HuH-7 (cell line): ENCODE measurements at regions not wholly inside any gene's neighbourhood (a gene's known extent, or its start where the extent isn't known, plus 50 kb on each side); places are given as distances from the start of the nearest gene placed in this dataset.
"Not testable (repeated sequence)": the region's sequence is repeated elsewhere in the genome, so short reads cannot be mapped to it uniquely, and the experiment has no call there.

Experiments used
- DNase-seq: peaks from one replicate; pipeline ENCODE4 v3.0.0; 2011; ENCODE audit warnings: low spot score

DNA sequence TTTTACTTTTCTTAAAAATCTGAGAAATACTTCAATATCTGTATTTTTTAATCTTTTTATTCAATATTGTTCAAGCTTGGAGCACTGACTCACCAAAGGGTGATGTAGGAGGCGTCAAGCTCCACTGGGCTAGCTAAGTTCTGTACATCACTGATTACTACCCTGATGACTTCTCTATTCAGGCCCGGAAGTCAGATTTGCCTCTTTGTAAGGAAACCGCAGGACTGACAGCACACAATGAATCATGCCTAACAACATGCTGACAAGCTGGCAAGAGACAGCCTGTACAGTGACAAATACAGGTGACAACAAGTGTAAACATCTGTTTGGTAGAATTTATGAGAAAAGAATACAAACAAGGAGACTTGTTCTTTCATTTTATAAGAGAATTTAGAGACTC is 627.9 kb upstream of the RORB start:
- no peak for DNase-seq

DNA sequence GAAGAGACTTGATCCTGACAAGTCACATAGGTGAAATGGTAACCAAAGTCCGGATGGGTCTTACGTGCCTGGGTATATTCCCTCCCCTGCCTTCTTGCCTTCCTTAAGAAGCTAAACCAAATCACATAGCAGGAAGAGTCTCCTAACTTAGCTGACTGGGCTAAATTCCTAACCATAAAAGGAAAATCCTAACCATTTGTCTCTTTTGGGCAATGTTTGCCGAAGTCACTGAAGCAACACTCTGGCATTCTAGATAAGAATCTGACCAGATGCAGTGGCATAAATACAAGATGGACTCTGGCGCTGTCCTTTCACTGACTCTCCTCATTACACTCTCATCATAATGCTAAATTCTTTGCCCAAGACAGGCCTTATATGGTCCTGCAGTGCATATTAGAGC is 625.5 kb upstream of the RORB start:
- DNase-seq, result no peak

DNA sequence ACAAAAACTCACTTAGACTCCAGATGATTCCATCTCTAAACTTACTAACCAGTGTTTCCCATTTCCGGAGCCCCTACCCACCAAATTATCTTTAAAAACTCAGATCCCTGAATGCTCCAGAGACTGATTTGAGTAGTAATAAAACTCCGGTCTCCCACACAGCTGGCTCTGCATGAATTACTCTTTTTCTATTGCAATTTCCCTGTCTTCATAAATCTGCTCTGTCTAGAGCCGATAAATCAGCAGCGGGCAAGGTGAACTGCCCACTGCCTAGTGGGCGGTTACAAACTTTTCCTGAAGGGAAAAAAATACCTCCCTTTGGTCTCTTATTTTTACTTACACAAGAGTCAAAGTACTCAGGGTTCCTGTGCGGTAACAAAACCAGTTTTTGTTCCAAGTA is 624.4 kb upstream of the RORB start:
- no peak for DNase-seq

DNA sequence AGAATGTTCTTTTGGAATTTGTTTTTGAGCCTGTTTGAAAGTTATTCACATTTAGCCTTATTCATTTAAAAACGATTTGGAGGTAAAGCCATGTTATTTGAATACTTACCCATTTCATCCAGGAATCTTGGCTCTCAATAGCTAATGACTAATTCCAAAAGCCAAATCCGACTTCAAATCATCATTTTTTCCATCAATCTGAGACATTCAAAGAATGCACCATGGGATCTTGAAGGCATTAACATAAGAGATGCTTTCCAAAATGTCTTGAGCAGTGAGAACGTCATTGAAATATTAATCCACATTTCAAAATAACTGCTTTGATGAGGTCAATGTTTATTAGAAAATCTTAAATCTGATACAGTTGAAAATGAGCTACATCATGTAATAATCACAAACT is 617.0 kb upstream of the RORB start:
- no peak for DNase-seq

DNA sequence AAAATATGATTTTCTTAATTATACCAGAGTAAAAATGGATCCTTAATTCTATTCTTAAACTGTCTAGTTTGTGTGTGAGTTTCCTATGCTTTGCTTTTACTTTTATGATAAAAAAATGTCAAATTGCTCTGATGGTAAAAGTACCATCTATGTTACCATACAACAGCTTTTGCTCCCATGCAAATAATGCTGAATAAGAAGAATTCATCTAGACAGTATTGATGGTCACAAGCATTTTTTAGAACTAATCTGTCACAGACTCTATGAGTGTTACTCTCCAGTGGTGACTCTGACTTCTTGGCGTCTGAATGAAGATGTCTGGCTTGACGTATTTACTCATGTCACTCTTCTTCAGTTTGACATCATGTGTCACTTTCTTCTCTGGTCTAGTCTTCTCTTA is 608.1 kb upstream of the RORB start:
- no peak for DNase-seq

DNA sequence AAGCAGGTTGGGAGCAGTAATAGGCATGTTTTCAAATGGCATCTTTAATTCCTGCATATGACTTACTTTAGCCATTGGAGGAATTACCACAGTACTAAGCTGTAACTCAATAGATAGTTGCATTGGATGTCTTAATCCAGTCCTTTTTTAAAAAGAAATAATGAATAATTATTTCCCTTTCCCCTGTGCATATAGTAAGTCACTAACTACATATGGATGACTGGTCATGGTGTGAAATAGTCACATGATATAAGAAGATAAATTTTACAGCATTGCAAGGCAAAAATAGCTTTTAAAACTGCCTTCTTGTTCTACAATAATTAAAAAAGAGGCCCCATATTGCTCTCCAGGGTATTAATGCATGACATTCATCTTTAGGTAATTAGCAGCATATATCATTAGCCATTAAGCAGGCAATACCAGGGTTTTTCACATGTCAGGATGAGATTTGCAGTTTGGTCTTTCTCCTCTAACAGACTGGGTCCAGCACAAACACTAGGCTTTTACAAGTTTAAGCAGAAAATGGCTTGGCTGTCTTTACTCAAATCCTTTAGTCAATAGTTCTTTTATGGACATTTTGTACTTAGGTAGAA is 606.4 kb upstream of the RORB start:
- no peak for DNase-seq

DNA sequence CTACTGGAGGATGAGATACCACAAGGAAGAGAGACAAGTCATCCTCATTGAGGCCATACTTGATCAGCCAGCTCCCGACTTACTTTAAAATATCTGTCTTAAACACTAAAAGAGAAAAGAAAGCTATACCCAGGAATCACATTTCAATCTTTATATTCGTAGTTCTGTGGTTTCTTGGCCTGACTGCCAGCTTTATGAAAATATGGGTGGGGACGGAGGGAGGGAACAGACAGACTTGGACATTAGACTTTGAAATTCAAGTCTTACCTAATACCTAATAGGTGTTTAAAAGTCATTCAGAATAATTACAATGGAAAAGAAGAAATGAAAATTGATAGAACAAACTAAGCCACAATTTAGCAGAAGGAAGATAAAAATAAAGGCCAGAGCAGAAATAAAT is 604.8 kb upstream of the RORB start:
- DNase-seq, result no peak

DNA sequence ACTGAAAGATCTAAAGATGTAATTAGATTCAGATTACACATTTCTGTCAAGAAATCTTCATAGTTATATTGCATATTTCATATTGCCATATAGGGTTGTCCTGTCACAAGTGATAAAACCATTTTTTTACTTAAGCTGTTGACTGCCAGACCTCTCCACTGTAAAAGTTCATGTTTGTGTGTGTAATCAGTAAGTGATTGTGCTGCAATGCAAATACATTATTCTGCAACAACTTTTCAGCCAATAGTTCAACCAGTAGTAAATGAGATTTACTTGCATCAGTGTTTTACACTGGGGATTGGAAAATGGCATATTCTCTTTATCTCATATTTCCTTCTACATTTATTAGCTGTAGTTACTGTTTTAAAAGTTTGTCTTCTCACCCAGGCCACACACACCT is 603.9 kb upstream of the RORB start:
- no peak for DNase-seq

DNA sequence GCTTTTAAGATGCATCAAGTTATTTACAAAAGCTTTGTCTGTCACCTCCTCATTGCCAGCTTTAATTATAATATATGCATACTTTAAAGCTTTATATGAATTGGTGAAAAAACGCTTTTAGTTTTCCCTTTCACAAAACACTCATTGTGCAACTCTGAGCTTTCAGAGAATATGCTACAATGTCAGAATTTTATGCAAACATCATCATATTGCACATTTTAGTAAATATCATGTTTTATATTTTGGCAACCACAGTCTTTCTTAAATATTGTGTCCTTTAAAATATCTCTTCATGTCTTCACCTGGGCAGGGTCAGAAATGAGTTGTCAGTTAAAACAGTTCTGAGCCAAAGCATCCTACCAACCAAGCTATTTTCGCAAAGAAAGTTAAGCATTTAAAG is 601.1 kb upstream of the RORB start:
- no peak for DNase-seq

DNA sequence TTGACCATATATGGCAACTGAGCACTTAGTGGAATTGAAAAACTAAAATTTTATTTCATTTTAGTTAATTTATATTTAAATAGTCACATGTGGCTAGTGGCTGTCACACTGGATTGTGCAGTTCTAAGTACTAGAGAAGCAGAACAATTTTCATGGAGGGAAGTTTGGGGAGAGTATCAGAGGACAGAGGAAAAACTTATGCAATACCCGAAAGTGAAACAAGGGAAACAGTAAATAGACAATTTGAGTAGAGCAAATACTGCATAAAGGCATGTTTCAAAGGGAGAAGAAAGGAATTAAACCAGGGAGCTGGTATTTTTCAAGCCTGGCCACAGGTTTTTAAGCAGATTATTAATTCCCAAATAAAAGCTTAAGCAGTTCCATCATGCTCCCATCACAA is 590.5 kb upstream of the RORB start:
- DNase-seq, result no peak

DNA sequence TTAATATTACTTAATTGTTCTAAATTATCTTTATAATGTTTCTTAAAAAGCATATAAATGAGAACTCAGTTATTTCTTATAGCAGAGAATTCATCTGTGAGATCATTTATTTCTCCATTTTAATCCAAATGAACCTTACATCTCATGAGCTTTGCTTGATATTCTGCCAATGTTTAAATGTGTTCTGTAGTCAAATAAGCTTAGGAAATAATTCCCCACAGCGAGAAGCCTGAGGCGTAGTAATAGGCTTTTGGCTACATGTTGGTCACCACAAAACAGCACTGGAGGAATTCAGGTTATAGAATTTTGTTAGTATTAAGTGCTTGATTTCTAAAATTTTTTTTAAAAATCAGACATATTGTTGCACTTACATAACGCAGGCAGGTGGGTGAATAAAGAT is 585.3 kb upstream of the RORB start:
- DNase-seq, result no peak

DNA sequence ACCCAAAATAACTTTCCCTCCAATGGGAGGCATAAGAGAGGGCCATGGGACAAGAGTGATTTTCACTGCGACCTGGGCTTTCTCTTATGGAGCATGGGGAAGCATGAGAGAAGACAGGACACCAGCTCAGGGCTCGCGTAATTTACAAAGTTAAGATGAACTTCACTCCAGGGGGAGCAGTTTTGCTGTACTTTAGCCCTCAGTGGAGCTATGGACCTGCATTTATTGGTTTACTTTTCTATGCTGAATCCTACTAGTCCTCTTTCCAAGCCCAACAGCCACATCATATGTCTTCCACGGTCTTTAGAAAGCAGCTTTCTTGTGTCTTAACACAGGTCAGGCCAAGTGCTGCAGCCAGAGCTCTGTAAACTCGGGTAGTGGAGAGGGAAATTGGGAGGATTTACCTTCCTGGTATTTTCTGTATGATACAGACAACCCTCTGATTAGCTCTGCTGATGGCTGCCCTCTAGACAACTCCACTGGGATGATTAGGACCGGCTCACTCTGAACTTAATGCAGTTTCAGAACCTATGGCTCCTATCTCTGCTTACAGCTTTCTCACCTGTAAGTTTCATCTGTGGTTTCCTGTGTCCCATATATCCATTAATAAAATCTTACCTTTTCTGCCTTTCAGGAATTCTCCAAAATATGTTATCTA is 581.0 kb upstream of the RORB start:
- DNase-seq, result peak; percentile 21

DNA sequence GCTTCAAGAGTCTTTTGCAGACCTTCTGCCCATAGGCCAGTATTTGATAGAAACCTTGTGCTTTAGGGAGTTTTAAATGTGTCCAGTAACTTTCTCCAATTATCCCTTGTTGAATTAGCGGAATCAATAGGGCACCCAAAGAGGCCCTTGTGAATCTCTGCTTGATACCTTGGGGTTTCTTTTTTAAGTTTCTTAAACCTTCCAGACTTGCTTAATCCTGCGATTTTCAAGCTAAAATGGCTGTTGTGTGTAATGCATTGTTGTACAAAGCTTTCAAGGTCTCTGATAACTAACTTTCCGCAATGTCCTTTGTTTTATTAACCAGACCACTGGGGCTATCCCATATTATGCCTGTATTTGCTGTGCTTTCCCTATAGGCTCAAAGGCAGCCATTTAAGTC is 577.4 kb upstream of the RORB start:
- no peak for DNase-seq

DNA sequence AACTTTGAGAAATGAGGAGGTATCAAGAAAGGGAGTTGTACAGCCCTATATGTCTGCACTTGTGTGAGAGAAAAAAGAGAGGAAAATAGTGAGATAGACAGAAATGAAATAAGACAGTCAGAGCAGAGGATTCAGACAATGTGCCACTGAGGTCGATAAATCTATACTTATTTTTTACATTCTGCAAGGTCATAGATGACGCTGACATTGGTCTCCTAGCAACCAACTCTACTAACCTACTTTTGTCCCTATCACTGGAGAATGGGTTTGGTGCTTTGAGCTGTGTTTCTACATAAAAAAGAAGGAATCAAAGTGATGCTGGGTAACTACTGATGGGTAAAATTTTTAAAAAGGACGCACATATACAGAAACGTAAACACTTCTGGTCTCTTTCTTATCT is 573.3 kb upstream of the RORB start:
- DNase-seq, result no peak

DNA sequence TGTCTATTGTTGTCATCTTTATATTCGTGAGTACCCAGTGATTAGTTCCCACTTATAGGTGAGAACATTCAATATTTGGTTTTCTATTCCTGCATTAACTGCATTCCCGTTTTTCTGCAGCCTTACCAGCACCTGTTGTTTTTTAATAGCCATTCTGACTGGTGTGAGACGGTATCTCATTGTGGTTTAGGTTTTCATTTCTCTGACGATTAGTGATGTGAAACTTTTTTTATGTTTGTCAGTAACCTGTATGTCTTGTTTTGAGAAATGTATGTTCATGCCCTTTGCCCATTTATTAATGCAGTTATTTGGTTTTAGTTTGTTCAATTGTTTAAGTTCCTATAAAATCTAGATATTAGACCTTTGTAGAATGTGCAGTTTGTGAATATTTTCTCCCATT is 546.0 kb upstream of the RORB start:
- no peak for DNase-seq

DNA sequence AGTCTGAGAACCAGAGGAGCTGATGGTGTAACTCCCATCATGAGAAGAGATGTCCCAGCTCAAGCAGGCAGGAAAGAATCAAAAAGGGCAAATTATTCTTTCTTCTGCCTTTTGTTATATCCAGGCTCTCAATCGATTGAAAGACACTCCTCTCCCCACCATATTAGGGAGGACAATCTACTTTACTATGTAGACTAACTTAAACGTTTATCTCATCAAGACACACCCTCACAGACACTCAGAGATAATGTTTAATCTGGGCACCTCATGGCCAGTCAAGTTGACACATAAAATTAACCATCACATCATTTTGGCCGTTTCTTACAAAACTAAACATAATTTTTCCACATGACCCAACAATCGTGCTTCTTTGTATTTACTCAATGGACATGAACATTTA is 534.3 kb upstream of the RORB start:
- DNase-seq, result no peak

DNA sequence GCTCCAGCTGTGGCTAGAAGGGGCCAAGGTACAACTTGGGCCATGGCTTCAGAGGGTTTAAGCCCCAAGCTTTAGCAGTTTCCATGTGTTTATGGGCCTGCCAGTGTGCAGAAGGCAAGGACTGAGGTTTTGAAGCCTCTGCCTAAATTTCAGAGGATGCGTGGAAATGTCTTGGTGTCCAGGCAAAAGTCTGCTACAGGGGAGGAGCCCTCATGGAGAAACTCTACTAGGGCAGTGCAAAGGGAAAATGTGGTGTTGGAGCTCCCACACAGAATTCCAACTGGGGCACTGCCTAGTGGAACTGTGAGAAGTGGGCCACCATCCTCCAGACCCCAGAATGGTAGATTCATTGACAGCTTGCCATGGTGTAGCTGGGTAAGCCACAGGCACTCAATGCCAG is 527.2 kb upstream of the RORB start:
- no peak for DNase-seq

DNA sequence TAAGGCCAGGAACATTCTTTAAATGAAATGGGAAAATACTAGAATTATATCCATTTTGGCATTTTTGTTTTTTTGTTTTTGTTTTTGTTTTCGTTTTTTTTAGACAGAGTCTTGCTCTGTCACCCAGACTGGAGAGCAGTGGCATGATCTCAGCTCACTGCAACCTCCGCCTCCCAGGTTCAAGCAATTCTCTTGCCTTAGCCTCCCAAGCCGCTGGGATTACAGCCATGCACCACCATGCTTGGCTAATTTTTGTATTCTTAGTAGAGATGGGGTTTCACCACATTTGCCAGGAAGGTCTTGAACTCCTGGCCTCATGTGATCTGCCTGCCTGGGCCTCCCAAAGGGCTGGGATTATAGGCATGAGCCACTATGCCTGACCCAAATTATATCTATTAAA is 520.7 kb upstream of the RORB start:
- DNase-seq, result not testable (repeated sequence)

DNA sequence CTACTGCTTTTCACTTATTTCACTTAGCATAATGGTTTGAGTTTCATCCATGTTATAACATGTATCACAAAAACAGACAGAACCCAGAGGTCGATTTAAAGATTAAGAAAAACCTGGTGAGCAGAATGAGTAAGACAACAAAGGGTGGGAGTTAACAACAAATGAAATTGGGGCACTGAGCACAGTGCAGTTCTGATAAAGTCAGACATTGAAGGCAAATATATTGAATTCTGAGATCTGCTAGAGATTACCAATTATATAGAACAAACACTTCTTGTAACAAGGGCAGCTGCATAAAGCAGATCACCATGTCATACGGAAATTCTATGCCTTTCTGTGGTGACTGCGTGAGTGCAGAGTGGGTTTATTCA is 517.3 kb upstream of the RORB start:
- DNase-seq, result no peak

DNA sequence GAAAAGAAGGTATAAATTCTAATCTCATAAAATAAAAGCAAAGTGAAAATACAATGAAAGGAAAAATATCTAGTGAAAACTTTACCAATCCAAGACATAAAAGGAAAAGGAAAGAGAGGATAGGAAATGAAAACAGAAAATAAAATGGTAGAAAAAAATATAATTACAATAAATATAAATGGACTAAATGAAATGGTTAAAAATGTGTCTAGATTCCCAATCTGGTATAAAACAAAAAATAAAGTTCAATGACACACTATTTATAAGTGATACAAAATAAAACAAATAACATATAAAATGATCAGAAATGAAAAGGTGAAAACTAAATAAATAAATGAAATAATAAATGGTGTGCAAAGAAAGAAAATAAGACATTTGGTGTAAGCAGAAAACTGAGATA is 516.4 kb upstream of the RORB start:
- no peak for DNase-seq

DNA sequence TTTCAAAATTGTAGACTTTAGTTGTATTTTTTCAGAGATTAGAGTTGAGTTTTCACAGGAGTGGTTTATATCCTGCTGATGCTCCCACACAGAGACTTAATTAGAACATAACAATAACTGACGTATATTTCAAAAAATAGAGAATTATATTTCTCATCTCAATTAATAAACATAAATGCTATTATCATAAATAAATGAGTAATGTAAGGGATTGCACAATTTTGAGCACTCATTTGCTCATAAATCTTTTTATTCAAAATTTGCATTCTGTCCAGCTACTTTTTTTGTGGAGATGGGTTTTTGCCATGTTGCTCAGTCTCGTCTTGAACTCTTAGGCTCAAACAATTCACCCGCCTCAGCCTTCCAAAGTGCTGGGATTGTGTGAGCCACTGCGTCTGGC is 515.7 kb upstream of the RORB start:
- no peak for DNase-seq

DNA sequence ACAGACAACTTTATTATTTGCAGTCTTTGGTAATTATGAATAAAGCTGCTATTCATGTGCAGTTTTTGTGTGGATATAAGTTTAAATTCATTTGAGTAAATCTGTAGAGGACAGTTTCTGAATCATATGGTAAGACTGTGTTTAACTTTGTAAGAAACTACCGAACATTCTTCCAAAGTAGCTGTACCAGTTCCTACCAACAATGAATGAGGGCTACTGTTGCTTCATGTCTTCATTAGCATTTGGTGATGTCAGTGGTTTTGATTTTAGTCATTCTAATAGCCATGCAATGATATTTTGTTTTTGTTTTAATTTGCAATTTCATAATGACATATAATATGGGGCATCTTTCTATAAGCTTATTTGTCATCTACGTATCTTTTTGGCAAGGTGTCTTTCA is 501.3 kb upstream of the RORB start:
- DNase-seq, result no peak

DNA sequence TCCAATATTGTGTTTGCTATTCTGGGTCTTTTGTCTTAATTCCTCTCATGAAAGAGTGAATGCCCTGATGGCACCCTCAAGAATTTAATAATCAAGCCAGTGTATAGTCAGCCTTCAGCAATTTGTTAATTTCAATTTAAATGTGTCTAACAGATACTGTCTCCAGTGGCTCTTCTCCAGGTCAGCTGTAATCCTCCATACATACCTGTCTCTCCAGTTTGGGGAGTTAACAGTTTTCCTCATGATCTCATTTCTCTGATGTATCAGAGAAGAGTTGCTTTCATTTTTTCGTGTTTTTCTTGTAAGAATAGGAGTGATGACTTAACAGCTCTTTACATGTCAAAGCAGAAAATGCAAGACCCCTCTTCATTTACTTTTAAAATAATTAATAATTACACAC is 500.3 kb upstream of the RORB start:
- no peak for DNase-seq

DNA sequence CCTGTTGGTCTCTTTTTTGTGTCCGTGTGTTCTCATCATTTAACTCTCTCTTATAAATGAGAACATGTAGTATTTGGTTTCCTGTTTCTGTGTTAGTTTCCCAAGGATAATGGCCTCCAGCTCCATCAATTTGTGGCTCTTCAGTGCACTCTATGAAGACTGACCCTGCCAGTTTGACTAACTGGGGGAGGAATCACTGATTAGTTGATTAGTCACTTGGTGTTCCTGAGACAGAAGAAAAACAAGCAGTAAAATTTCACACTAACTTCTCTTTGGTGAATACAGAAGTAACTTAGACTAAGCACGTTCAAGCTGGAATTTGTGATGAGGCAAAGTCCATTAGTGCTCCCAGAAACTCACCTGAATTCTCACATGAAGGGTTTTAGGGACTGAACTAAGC is 495.8 kb upstream of the RORB start:
- DNase-seq, result no peak

DNA sequence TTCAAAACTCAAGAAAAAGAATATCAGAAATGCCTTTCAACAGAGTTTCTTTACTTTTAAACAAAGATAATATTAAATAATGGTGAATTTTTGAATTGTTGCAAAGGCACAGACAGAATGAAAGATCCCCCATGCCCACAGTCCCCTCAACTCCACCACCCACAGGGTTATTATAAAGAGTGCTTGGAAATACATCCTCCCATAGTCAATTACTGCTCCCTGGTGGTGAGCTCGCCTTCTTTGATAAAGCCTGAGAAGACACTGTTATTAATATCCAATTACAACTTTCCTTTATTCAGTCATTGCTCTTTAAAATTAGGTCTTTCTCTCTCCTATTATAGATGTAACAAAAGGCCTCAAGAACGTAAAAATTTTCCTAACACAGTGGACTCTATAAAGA is 490.2 kb upstream of the RORB start:
- DNase-seq, result no peak
